K562 (cell line): ENCODE measurements at regions not wholly inside any gene's neighbourhood (a gene's known extent, or its start where the extent isn't known, plus 50 kb on each side); places are given as distances from the start of the nearest gene placed in this dataset.

ENCODE experiments used
- ATAC-seq: fragments of 200-7000 bp; cut with Tn5 transposase; 3 replicates; pipeline ENCODE4 v1.9.1; 2020; ENCODE audit warnings: moderate library complexity
- BruUV-seq: library from RNA; stranded (reverse); fragments of 400-500 nt; replicated peaks from 2 replicates; lab custom pipeline; 2021; lab: Mats Ljungman, UMichigan
- CTCF ChIA-PET: fragments of 300-600 bp; formaldehyde crosslinking; extraction: SDS; loops from one replicate; lab custom pipeline; 2021; ENCODE audit warnings: low intra/inter-chr PET ratio; lab: Yijun Ruan, JAX
- POLR2A ChIA-PET: fragments of 300-600, 350-650 bp; sonication (Branson Sonifier 250); formaldehyde crosslinking; extraction: SDS; loops from one replicate; lab custom pipeline; 2021; ENCODE audit warnings: antibody characterized with exemption, inconsistent platforms; lab: Yijun Ruan, JAX
- DNase-seq, 4 experiments: peaks; one replicate each; pipeline versions ENCODE4 v3.0.0 to v3.0.0-alpha.2; 2011 to 2018; ENCODE audit warnings: low spot score in 3 of 4, mixed read lengths in 3 of 4; ENCODE audit errors: extremely low read depth in 1 of 4
- FAIRE-seq: peaks from 2 replicates; lab custom pipeline; 2011; peaks lifted over from hg19 to GRCh38; lab: Jason Lieb, UNC
- H2AFZ ChIP-seq: 2 replicates; pipeline ENCODE4 v1.6.0; 2011; ENCODE audit warnings: low read depth, low read length, control low read depth, inconsistent platforms
- H3K27ac ChIP-seq: fragments of 200-600 bp; 3 replicates; pipeline ENCODE4 v1.8.0; 2011; ENCODE audit warnings: low read depth, mild to moderate bottlenecking, control low read depth, inconsistent platforms, low read length, moderate library complexity, mixed read lengths; ENCODE audit errors: extremely low read depth
- H3K27me3 ChIP-seq, 2 experiments: fragments of 300-600 bp in 1 of 2; 2 replicates in 1 of 2; 3 replicates in 1 of 2; pipeline versions ENCODE4 v1.6.0 to v1.8.0; 2011; ENCODE audit warnings: inconsistent platforms in 2 of 2, low read length in 2 of 2, mild to moderate bottlenecking in 1 of 2, mixed read lengths in 1 of 2, moderate library complexity in 1 of 2; ENCODE audit not compliant: control insufficient read depth in 2 of 2, insufficient read depth in 2 of 2
- H3K36me3 ChIP-seq: fragments of 300-600 bp; 3 replicates; pipeline ENCODE4 v1.8.0; 2011; ENCODE audit warnings: mild to moderate bottlenecking, low read length, inconsistent platforms; ENCODE audit not compliant: control insufficient read depth, insufficient read depth
- H3K4me1 ChIP-seq, 2 experiments: fragments of 200-600 bp in 1 of 2; replicated peaks in 1 of 2; 2 replicates in 1 of 2; 3 replicates in 1 of 2; pipeline versions ENCODE4 v1.5.1 to v1.8.0; 2011; ENCODE audit warnings: inconsistent platforms in 2 of 2, low read length in 2 of 2, mild to moderate bottlenecking in 1 of 2, mixed read lengths in 1 of 2, moderate library complexity in 1 of 2; ENCODE audit not compliant: control insufficient read depth in 2 of 2, insufficient read depth in 2 of 2
- H3K4me2 ChIP-seq: 2 replicates; pipeline ENCODE4 v1.6.1; 2011; ENCODE audit warnings: low read length, control low read depth, inconsistent platforms, mixed read lengths; ENCODE audit not compliant: insufficient read depth
- H3K4me3 ChIP-seq: fragments of 200-600 bp; sonication (generic), shearing (Covaris generic); 2 replicates; pipeline ENCODE4 v1.5.1; 2016; ENCODE audit warnings: control low read depth, inconsistent platforms
- H3K79me2 ChIP-seq: fragments of 200-600 bp; 3 replicates; pipeline ENCODE4 v1.8.0; 2011; ENCODE audit warnings: low read length, inconsistent platforms; ENCODE audit not compliant: control insufficient read depth, insufficient read depth
- H3K9ac ChIP-seq, 2 experiments: 2 replicates each; pipeline versions ENCODE4 v1.6.0 to v1.6.1; 2011; ENCODE audit warnings: low read depth in 2 of 2, low read length in 2 of 2, control low read depth in 1 of 2, inconsistent platforms in 1 of 2, mild to moderate bottlenecking in 1 of 2, mixed read lengths in 1 of 2; ENCODE audit not compliant: insufficient read depth in 1 of 2
- H3K9me1 ChIP-seq: one replicate; pipeline ENCODE4 v1.6.0; 2011; ENCODE audit warnings: inconsistent platforms, mild to moderate bottlenecking, low read length, moderate library complexity; ENCODE audit not compliant: control insufficient read depth, insufficient read depth
- H3K9me3 ChIP-seq: replicated peaks from 2 replicates; pipeline ENCODE4 v1.5.1; 2011; ENCODE audit warnings: low read depth, low read length, inconsistent platforms; ENCODE audit not compliant: control insufficient read depth, insufficient read depth
- H4K20me1 ChIP-seq: replicated peaks from 2 replicates; pipeline ENCODE4 v1.6.1; 2011; ENCODE audit warnings: low read length, inconsistent platforms, mixed read lengths; ENCODE audit not compliant: control insufficient read depth, insufficient read depth
- CBX2 ChIP-seq: fragments of 200-600 bp; sonication (generic); IDR thresholded peaks from one replicate; pipeline ENCODE4 v1.6.1; 2012; ENCODE audit warnings: mild to moderate bottlenecking, low read length, inconsistent platforms; ENCODE audit not compliant: insufficient read depth, poor library complexity, severe bottlenecking
- FOXJ2 ChIP-seq: fragments of 200-800 bp; sonication (Bioruptor generic); IDR thresholded peaks from 2 replicates; pipeline ENCODE4 v1.6.1; 2016; ENCODE audit warnings: missing genetic modification characterization, missing compliant biosample characterization
- HSF4 ChIP-seq: fragments of 250-450 bp; sonication (Bioruptor Pico); IDR thresholded peaks from 2 replicates; pipeline ENCODE4 v2.1.2; 2022; ENCODE audit warnings: mild to moderate bottlenecking, moderate library complexity, borderline replicate concordance
- NONO ChIP-seq, 2 experiments: fragments of 200-400 bp in 1 of 2; fragments of 450-650 bp in 1 of 2; formaldehyde crosslinking in 1 of 2; IDR thresholded peaks; 2 replicates each; pipeline ENCODE4 v1.6.1; 2017; ENCODE audit warnings: low read depth in 2 of 2, mild to moderate bottlenecking in 2 of 2, moderate library complexity in 2 of 2, low read length in 1 of 2
- POLR2A ChIP-seq: fragments of 450-650 bp; conservative IDR thresholded peaks from 2 replicates; pipeline ENCODE4 v1.6.1; 2016
- TAF9B ChIP-seq: fragments of 450-650 bp; IDR thresholded peaks from 2 replicates; pipeline ENCODE4 v1.6.1; 2018; ENCODE audit warnings: mild to moderate bottlenecking; ENCODE audit not compliant: partially characterized antibody
- TCF7L2 ChIP-seq: fragments of 150-350 bp; IDR thresholded peaks from 2 replicates; pipeline ENCODE4 v1.6.1; 2016; ENCODE audit warnings: low read depth, mild to moderate bottlenecking, low read length, moderate library complexity
- ZNF696 ChIP-seq: fragments of 250-450 bp; sonication (Bioruptor Pico); conservative IDR thresholded peaks from 2 replicates; pipeline ENCODE4 v1.4.0; 2020; ENCODE audit warnings: mild to moderate bottlenecking, moderate library complexity
- ZNF79 ChIP-seq: fragments of 250-450 bp; sonication (Bioruptor Pico); IDR thresholded peaks from 2 replicates; pipeline ENCODE4 v1.4.0; 2020; ENCODE audit warnings: low read depth, mild to moderate bottlenecking, moderate library complexity
- WGBS: fragments of 100-300 bp; shearing (Covaris generic); methylation state at CpG from one replicate; pipeline ENCODE4 v1.1.6; 2016; ENCODE audit warnings: low coverage, mixed read lengths; ENCODE audit not compliant: insufficient coverage; ENCODE audit errors: missing lambda C conversion rate; 5-methylcytosine and 5-hydroxymethylcytosine counted together
- in situ Hi-C: fragments of 300-500 bp; cut with MboI; formaldehyde crosslinking; loops from 4 replicates; pipeline ENCODE4 v1.15.0; 2018; ENCODE audit warnings: inconsistent platforms, mixed read lengths
- intact Hi-C: fragments of 100-400 bp; cut with micrococcal nuclease; formaldehyde crosslinking; loops from 2 replicates; pipeline ENCODE4 v1.14.2; 2022
- TF ChIP-seq, protein P1 (sequence below): sonication (generic); formaldehyde crosslinking; IDR thresholded peaks from 2 replicates; pipeline ENCODE4 v1.8.0; 2022; ENCODE audit warnings: mild to moderate bottlenecking, missing genetic modification reagents
- TF ChIP-seq, protein P2 (sequence below): fragments of 450-650 bp; IDR thresholded peaks from 2 replicates; pipeline ENCODE4 v1.6.1; 2014; ENCODE audit warnings: low read depth, mild to moderate bottlenecking, moderate library complexity, borderline replicate concordance
- TF ChIP-seq, protein P3 (sequence below), 2 experiments: fragments of 150-350 bp in 1 of 2; IDR thresholded peaks; 2 replicates each; pipeline ENCODE4 v1.6.1; 2012 to 2016; ENCODE audit warnings: low read depth in 2 of 2, low read length in 2 of 2, mild to moderate bottlenecking in 1 of 2, moderate library complexity in 1 of 2

DNA sequence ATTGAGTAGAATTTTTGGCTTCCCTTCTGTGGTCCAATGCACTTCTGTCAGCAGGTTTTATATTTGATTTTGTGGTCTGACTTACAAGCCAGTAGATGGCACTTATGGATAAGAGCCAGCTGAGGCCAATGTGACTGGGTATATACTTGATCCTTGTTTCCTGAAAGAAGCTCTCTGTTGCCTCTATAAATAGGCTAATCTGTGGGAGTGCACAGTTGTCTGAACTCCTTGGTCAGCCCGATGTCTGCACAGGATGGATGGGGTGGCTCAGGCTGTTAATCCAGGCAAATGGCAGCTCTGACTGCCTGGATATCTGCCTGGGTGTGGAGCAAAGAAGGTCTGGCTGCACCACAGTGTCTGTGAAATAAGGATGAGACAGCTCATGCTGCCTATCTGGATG, 1183.7 kb upstream of the PRMT6 start:
- in situ Hi-C loops, result no loop called here
- no peak overlapping the region for H2AFZ ChIP-seq
- ATAC-seq (no peak), FAIRE-seq (no peak)
- no peak overlapping the region for H3K4me2 ChIP-seq
- H3K4me3 ChIP-seq, result no peak overlapping the region
- no peaks in the 10 kb centered on the region for H3K79me2 ChIP-seq
- BruUV-seq, result no TSS peak
- no peaks in the 10 kb centered on the region; the same call in 1 of the 2 replicates for H3K9me3 ChIP-seq
- H3K27me3 ChIP-seq, result no peaks in the 10 kb centered on the region
- no peak overlapping the region for H3K9ac ChIP-seq
- TF ChIP-seq TCF7L2 (no peak), NONO (IDR thresholded peaks at IDR 0.05; ENCODE audit: low read depth in 2 of 2, low read length in 1 of 2) (no peak), POLR2A (no peak), CBX2 (no peak)
- TF ChIP-seq, all 486 proteins: peak for 0
- ChIA-PET CTCF (no interaction called here), POLR2A (no interaction called here)
- H4K20me1 ChIP-seq, result no peaks in the 10 kb centered on the region
- no peaks in the 10 kb centered on the region for H3K4me1 ChIP-seq
- no peaks in the 10 kb centered on the region for H3K9me1 ChIP-seq
- no peak overlapping the region for H3K27ac ChIP-seq
- no peaks in the 10 kb centered on the region for H3K36me3 ChIP-seq
- intact Hi-C loops, result no loop called here
- WGBS, result 0% methylated on average over 1 of the region's 1 CpG
- DNase-seq, result no peak

DNA sequence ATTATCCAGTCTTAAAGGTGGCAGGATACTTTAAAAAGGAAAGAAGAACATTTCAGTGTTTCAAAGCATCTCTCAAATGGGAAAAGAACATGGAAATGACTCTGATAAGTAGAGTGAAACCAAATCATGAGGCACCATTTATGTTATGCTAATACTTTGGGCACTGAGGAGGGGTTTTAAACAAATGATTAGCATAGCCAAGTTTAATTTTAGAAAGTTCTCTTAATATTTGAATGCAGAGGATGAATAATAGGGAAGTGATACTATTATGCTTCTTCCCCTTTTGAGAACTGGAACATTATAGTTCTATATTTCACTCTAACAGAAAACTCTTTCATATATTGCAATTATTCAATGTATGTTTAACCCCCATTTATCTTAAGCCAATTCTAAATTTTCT, 1181.9 kb upstream of the PRMT6 start:
- POLR2A ChIA-PET, result no interaction called here
- FAIRE-seq, result no peak
- ATAC-seq, result no peak
- Histone ChIP-seq H3K4me3 (no peak overlapping the region), H3K79me2 (no peaks in the 10 kb centered on the region), H3K9me1 (no peaks in the 10 kb centered on the region), H3K27ac (no peak overlapping the region), H3K36me3 (no peaks in the 10 kb centered on the region), H3K9me3 (no peaks in the 10 kb centered on the region; the same call in 1 of the 2 replicates), H4K20me1 (no peaks in the 10 kb centered on the region), H3K4me1 (no peaks in the 10 kb centered on the region), H3K27me3 (no peaks in the 10 kb centered on the region), H3K9ac (no peak overlapping the region), H3K4me2 (no peak overlapping the region), H2AFZ (no peak overlapping the region)
- intact Hi-C loops (no loop called here), in situ Hi-C loops (no loop called here)
- CTCF ChIA-PET, result no interaction called here
- no TSS peak for BruUV-seq
- DNase-seq, result no peak
- TF ChIP-seq, protein P1, sequence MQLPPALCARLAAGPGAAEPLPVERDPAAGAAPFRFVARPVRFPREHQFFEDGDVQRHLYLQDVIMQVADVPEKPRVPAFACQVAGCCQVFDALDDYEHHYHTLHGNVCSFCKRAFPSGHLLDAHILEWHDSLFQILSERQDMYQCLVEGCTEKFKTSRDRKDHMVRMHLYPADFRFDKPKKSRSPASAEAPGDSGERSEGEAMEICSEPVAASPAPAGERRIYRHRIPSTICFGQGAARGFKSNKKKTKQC (CRISPR knock-in tag), result no peak
- TF ChIP-seq TAF9B, result no peak
- TF ChIP-seq HSF4, result no peak
- TF ChIP-seq, protein P2, sequence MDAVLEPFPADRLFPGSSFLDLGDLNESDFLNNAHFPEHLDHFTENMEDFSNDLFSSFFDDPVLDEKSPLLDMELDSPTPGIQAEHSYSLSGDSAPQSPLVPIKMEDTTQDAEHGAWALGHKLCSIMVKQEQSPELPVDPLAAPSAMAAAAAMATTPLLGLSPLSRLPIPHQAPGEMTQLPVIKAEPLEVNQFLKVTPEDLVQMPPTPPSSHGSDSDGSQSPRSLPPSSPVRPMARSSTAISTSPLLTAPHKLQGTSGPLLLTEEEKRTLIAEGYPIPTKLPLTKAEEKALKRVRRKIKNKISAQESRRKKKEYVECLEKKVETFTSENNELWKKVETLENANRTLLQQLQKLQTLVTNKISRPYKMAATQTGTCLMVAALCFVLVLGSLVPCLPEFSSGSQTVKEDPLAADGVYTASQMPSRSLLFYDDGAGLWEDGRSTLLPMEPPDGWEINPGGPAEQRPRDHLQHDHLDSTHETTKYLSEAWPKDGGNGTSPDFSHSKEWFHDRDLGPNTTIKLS, result no peak
- TF ChIP-seq ZNF696 (CRISPR knock-in tag), result no peak
- TF ChIP-seq FOXJ2 (tag), result no peak
- TF ChIP-seq ZNF79 (CRISPR knock-in tag), result no peak
- TF ChIP-seq, protein P3, sequence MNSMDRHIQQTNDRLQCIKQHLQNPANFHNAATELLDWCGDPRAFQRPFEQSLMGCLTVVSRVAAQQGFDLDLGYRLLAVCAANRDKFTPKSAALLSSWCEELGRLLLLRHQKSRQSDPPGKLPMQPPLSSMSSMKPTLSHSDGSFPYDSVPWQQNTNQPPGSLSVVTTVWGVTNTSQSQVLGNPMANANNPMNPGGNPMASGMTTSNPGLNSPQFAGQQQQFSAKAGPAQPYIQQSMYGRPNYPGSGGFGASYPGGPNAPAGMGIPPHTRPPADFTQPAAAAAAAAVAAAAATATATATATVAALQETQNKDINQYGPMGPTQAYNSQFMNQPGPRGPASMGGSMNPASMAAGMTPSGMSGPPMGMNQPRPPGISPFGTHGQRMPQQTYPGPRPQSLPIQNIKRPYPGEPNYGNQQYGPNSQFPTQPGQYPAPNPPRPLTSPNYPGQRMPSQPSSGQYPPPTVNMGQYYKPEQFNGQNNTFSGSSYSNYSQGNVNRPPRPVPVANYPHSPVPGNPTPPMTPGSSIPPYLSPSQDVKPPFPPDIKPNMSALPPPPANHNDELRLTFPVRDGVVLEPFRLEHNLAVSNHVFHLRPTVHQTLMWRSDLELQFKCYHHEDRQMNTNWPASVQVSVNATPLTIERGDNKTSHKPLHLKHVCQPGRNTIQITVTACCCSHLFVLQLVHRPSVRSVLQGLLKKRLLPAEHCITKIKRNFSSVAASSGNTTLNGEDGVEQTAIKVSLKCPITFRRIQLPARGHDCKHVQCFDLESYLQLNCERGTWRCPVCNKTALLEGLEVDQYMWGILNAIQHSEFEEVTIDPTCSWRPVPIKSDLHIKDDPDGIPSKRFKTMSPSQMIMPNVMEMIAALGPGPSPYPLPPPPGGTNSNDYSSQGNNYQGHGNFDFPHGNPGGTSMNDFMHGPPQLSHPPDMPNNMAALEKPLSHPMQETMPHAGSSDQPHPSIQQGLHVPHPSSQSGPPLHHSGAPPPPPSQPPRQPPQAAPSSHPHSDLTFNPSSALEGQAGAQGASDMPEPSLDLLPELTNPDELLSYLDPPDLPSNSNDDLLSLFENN (IDR thresholded peaks at IDR 0.05; ENCODE audit: low read depth in 2 of 2, low read length in 2 of 2), result no peak
